ENCODE measurements at regions not wholly inside any gene's neighbourhood (a gene's known extent, or its start where the extent isn't known, plus 50 kb on each side); places are given as distances from the start of the nearest gene placed in this dataset.
"Not testable (repeated sequence)": the region's sequence is repeated elsewhere in the genome, so short reads cannot be mapped to it uniquely, and the experiment has no call there.

- Histone ChIP-seq H3K9me3 (no peaks in the 10 kb centered on the region), H3K27ac (no peak overlapping the region), H3K4me3 (no peak overlapping the region), H3K4me1 (ENCODE audit: insufficient read depth) (no peaks in the 10 kb centered on the region), H3K36me3 (no peaks in the 10 kb centered on the region), H3K27me3 (no peaks in the 10 kb centered on the region)
- 71 to 81% (median 80%) methylated on average over 6 of the region's 6 CpGs for WGBS, 3 donors
- no peak for DNase-seq
- intact Hi-C loops (cut with DNase I), result loop anchor here in 1 of 4 donors (2.0 kb wide), 1 partner anchor 29 kb away; no protein-coding TSS in a partner anchor
- no peak for TF ChIP-seq POLR2A (IDR thresholded peaks at IDR 0.05)
- no peak for TF ChIP-seq CTCF (IDR thresholded peaks at IDR 0.05)
- no peak for TF ChIP-seq EP300 (IDR thresholded peaks at IDR 0.05)
These were observed 185.8 kb upstream of the ELAVL2 start for GRCh38 chr9:24011881-24012280.

GRCh38 chr9:24011009-24011717 is 185.1 kb upstream of the ELAVL2 start:
- Histone ChIP-seq H3K4me1 (ENCODE audit: insufficient read depth) (no peaks in the 10 kb centered on the region), H3K4me3 (no peak overlapping the region), H3K27ac (no peak overlapping the region), H3K9me3 (no peaks in the 10 kb centered on the region), H3K27me3 (no peaks in the 10 kb centered on the region), H3K36me3 (no peaks in the 10 kb centered on the region)
- 63 to 66% (median 63%) methylated on average over 5 of the region's 5 CpGs for WGBS, 3 donors
- TF ChIP-seq POLR2A (IDR thresholded peaks at IDR 0.05) (no peak), EP300 (IDR thresholded peaks at IDR 0.05) (no peak), CTCF (IDR thresholded peaks at IDR 0.05) (no peak)
- intact Hi-C loops (cut with DNase I), result no loop called here
- DNase-seq, result no peak

- 71 to 86% (median 74%) methylated on average over 2 of the region's 2 CpGs for WGBS, 3 donors
- Histone ChIP-seq H3K4me1 (ENCODE audit: insufficient read depth) (no peaks in the 10 kb centered on the region), H3K27me3 (no peaks in the 10 kb centered on the region), H3K9me3 (no peaks in the 10 kb centered on the region), H3K36me3 (no peaks in the 10 kb centered on the region), H3K27ac (no peak overlapping the region), H3K4me3 (no peak overlapping the region)
- no peak for TF ChIP-seq EP300 (IDR thresholded peaks at IDR 0.05)
- no peak for TF ChIP-seq CTCF (IDR thresholded peaks at IDR 0.05)
- no peak for DNase-seq
- intact Hi-C loops (cut with DNase I), result no loop called here
These were observed 183.3 kb upstream of the ELAVL2 start for GRCh38 chr9:24009322-24009721.

GRCh38 chr9:24007185-24007584 is 181.1 kb upstream of the ELAVL2 start:
- no peak overlapping the region for H3K4me3 ChIP-seq
- DNase-seq, result no peak
- intact Hi-C loops (cut with DNase I), result no loop called here
- H3K27ac ChIP-seq, result no peak overlapping the region
- no peaks in the 10 kb centered on the region for H3K9me3 ChIP-seq
- TF ChIP-seq EP300 (IDR thresholded peaks at IDR 0.05), result no peak
- H3K4me1 ChIP-seq (ENCODE audit: insufficient read depth), result no peaks in the 10 kb centered on the region
- 85 to 90% (median 90%) methylated on average over 1 of the region's 1 CpG for WGBS, 3 donors
- H3K27me3 ChIP-seq, result no peaks in the 10 kb centered on the region
- no peaks in the 10 kb centered on the region for H3K36me3 ChIP-seq

- H3K36me3 ChIP-seq; DNase-seq; H3K9me3 ChIP-seq; H3K4me1 ChIP-seq (ENCODE audit: insufficient read depth); H3K27me3 ChIP-seq; intact Hi-C loops (cut with DNase I); H3K27ac ChIP-seq; H3K4me3 ChIP-seq: not testable (repeated sequence)
- whole genome bisulfite sequencing, 3 donors, result 81 to 90% (median 85%) methylated on average over 7 of the region's 7 CpGs
These were observed 165.8 kb upstream of the ELAVL2 start for GRCh38 chr9:23991874-23992273.

Measured in ovary (tissue), 7 donors.